NCI-H146 treated with DMSO at 0.1 percent for 48 hours (cell line): ENCODE measurements at regions not wholly inside any gene's neighbourhood (a gene's known extent, or its start where the extent isn't known, plus 50 kb on each side); places are given as distances from the start of the nearest gene placed in this dataset.
"Not testable (repeated sequence)": the region's sequence is repeated elsewhere in the genome, so short reads cannot be mapped to it uniquely, and the experiment has no call there.

Experiments used
- DNase-seq: peaks from one replicate; lab custom pipeline; 2025; ENCODE audit not compliant: unreplicated experiment; lab: John Stamatoyannopoulos, UW

DNA sequence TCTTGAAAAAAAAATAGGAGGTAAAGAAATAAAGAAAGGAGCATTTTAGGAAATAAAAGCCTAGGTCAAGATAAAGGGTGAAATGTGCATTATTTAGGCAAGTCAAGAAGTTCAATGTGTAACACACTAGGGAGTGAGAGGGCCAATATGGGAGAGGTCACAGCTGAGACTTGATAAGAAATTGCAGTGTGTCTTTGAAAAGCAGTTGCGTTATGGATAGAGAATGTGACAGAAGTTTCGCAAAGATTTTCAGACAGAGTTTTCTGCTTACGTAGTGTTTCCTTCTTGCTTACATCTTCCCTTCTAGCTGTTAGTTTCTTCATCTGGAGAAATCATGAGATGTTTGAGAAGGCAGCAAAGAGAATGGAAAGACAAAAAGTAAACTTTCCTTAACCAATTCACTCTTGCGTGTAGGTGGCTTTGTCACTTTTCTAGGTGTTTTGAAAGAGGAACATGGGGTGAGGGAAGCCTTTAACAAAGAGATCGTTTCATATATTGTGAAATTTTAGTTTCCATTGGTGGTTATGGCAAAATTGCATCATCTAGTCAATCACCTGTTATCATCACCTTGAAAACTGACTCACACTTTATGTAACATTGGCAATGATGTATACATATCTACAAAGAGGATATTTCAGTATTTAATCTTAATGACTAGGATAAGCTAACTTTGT lies 975.5 kb downstream of the OLFM4 start:
- DNase-seq: no peak

DNA sequence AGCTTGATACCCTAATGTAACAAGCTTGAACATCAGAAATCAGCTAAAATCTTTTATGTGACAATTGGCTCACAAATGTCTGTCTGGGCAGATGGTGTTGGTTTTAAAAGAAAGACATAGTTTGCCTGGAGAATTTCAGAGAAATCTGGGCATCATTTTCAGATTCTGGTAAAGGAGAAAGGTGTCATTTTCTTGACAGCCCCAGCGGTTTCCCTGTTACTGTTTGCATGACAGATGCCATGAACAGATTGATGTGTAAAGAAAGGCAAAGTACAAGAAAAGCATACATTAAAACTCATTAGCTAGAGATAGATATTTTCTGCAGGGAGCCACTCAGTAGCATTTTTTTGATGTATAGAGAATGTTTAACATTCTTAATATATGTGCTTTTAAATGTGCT lies 987.9 kb downstream of the OLFM4 start:
- no peak for DNase-seq

- no peak for DNase-seq
Measured at GRCh38 chr13:54018485-54018884, 989.9 kb downstream of the OLFM4 start.

- peak; percentile 18 for DNase-seq
Measured at GRCh38 chr13:54029226-54029625, 1000.6 kb downstream of the OLFM4 start.

DNA sequence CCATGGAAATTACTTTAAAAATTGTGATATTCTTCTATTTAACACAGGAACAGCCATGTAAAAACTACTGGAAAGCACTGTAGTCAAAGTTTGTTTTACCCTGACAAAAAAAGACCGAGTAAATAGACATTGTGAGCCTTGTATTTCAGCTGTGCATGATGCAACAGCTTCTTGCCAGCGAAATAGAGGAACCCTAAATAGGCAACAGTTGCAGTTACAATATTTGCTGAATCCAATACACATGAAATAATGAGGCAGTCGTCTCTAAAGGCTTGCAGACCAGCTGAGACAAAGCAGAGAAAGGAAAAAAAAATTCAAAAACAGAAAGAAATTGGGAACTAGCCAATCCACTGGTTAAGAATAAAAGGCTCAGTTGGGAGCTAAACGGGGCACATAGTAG lies 1001.1 kb downstream of the OLFM4 start:
- DNase-seq: no peak

GRCh38 chr13:54033323-54033861 lies 1004.8 kb downstream of the OLFM4 start:
- DNase-seq: no peak

DNA sequence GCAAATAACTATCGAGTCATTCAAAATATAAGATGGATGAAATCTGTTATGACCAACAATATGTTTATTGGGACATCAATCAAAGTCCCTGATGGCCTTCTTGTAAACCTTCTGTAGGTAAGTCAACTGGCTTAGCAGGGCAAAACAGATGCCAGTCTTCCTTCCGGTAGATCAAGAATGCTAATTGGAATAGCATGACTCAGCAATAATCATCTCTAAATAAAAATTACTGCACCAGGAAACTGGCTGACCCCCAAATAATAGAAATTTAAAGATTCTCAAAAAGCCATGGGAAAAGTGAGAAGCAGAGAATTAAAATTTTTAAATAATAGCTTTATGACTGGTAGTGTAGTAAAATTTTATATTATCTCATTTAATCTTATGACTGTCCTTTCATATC lies 1005.4 kb downstream of the OLFM4 start:
- DNase-seq: no peak

DNA sequence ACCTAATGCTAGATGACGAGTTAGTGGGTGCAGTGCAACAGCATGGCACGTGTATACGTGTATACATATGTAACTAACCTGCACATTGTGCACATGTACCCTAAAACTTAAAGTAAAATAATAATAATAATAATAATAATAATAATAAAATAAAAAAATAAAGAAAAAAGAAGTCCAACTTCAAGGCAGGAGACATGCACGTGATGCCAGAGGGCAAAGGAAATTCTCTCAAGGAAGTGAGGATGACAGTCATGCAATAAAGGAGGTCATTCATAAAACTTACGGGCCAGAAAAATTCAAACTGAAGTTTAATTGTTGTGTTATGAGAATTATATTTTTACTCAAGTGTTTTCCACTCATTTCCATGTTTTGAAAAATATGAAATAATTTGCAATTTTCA lies 1028.8 kb downstream of the OLFM4 start:
- DNase-seq: not testable (repeated sequence)

- not testable (repeated sequence) for DNase-seq
Measured at GRCh38 chr13:54069958-54070357, 1041.3 kb downstream of the OLFM4 start.

DNA sequence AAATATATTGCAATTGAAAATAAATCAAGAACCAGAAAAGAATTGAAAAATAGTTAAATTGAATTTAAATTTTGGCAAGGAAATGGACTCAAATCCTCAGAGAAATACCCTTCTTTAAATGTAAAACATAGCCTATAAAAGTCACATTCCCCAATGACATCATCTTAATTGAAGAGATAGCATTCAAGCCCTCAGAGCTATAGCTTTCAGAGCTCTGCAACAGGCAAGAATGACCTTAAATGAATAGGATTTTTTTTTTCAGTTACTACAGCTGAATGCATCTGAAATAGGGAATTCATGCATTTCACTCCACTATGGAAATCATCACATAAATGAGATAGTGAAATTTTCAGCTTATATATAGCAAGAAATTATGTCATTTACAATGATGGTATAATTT lies 1049.0 kb downstream of the OLFM4 start:
- no peak for DNase-seq

- peak; percentile 31 for DNase-seq
Measured at GRCh38 chr13:54078271-54078870, 1049.8 kb downstream of the OLFM4 start.

- not testable (repeated sequence) for DNase-seq
Measured at GRCh38 chr13:54082309-54082708, 1053.7 kb downstream of the OLFM4 start.

DNA sequence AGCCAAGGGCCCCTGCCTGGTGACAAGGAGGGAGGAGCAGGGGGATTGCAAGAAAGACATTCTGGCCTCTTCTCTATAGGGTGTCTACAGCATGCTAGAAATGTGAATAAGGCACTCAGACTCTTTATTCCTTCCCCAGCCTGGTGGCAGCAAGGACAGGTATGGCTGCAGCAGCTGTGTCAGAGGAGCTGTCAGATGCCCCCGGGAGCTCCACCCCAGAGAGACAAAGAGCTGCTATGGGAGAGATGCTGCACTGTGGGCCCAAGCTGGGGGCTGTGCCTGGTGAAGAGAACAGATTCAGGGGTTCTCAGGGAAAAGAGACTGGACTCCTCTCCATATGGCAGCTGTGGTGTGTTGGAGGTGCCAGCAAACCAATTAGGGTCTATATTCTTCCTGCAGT lies 1063.3 kb downstream of the OLFM4 start:
- no peak for DNase-seq

GRCh38 chr13:54092686-54093085 lies 1064.1 kb downstream of the OLFM4 start:
- DNase-seq: no peak

- no peak for DNase-seq
Measured at GRCh38 chr13:54110597-54110996, 1082.0 kb downstream of the OLFM4 start.

DNA sequence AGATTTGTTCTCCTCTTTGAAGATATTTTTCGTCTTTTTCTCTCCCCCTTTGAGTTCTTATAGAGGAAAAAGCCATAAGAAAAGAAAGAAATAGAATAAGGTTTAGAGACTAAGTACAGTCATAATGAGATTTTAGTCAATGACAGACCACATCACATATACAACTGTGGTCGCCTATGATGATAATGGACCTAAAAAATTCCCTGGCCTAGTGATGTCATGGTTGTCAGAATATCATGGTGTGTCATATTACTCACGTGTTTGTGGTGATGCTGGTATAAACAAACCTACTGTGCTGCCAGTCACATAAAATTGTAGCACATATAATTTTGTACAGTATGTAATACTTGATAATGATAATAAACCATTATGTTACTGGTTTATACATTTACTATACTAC lies 1096.1 kb downstream of the OLFM4 start:
- DNase-seq: no peak

DNA sequence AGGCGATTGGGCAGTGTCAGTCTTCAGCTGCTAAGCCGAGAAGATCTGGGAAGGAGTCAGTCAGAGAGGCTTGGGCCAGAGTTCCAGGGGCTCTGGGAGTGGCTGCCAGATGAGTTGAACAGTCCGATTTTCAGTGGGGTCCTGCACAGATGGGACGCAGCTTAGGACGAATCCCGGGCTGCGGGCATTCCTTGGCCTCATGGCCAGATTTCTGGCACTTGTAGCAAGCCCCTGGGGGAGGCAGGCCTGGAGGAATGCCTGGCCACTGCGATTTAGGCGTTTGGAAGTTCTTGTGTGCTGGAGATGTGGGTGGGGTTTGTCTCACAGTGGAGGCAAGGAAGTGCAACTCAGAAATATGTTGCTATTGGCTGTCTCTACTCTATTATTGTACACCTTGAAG lies 1102.3 kb downstream of the OLFM4 start:
- not testable (repeated sequence) for DNase-seq

- not testable (repeated sequence) for DNase-seq
Measured at GRCh38 chr13:54131433-54131832, 1102.8 kb downstream of the OLFM4 start.

DNA sequence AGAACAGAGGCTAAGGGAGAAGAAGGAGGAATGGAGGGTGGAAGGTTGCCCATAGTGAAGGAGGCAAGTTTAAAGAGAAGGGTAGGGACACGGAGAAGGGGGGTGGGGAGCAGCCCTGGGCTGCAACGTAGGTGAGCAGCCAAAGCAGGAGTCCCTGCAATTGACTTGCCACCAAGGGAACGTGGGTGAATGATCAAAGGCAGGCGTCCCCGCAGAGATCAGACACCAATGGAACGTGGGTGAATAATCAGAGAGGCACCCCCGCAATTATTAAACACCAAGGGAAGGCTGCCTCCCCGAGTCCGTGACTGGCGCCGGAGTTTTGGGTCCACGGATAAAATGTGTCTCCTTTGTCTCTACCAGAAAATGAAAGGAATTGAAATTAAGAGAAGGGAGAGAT lies 1103.5 kb downstream of the OLFM4 start:
- DNase-seq: not testable (repeated sequence)

GRCh38 chr13:54132720-54133119 lies 1104.1 kb downstream of the OLFM4 start:
- not testable (repeated sequence) for DNase-seq

- no peak for DNase-seq
Measured at GRCh38 chr13:54133746-54134145, 1105.1 kb downstream of the OLFM4 start.

GRCh38 chr13:54144828-54145227 lies 1116.2 kb downstream of the OLFM4 start:
- no peak for DNase-seq

DNA sequence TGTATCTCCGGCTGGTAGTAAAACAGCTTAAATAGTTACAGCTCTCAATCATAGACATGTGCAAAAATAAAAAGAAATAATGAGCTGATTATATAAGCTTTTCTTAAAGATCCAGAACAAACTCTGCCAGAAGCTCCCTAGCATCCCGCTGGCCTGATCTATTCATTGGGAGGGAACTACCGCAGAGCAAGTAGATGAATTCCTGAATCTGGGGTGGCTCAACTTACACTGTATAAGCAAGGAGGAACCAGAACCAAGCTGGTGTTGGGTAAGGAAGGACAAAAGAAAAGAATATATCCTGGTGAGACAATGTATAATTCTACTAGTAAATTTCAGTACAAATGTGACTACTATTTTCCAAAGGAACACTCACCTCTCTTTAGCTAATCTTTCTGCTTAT lies 1122.2 kb downstream of the OLFM4 start:
- no peak for DNase-seq
